HG03354 (cell line): ENCODE measurements at regions not wholly inside any gene's neighbourhood (a gene's known extent, or its start where the extent isn't known, plus 50 kb on each side); places are given as distances from the start of the nearest gene placed in this dataset.
"Not testable (repeated sequence)": the region's sequence is repeated elsewhere in the genome, so short reads cannot be mapped to it uniquely, and the experiment has no call there.

ENCODE experiments used
- ATAC-seq: cut with Tn5 transposase; IDR thresholded peaks from one replicate; pipeline ENCODE4 v1.9.1; 2021; ENCODE audit warnings: mild to moderate bottlenecking; ENCODE audit not compliant: unreplicated experiment, poor library complexity, severe bottlenecking

DNA sequence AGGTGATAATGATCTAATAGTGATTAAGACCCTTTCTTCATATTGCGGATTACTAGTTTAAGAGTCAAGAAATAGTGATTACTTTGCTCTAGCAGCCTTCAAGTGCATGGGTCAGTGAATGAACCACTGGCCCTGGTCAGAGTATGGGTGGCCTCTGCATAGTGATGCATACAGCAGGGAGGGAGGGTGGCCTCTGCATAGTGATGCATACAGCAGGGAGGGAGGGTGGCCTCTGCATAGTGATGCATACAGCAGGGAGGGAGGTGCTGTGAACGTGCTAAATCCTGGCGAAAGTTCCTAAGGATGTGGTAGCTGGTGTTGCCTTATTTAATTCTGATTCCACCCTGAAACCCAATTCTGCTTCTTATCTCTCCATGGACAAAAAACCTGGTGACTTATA is 246.7 kb upstream of the ARSJ start:
- no peak for ATAC-seq

DNA sequence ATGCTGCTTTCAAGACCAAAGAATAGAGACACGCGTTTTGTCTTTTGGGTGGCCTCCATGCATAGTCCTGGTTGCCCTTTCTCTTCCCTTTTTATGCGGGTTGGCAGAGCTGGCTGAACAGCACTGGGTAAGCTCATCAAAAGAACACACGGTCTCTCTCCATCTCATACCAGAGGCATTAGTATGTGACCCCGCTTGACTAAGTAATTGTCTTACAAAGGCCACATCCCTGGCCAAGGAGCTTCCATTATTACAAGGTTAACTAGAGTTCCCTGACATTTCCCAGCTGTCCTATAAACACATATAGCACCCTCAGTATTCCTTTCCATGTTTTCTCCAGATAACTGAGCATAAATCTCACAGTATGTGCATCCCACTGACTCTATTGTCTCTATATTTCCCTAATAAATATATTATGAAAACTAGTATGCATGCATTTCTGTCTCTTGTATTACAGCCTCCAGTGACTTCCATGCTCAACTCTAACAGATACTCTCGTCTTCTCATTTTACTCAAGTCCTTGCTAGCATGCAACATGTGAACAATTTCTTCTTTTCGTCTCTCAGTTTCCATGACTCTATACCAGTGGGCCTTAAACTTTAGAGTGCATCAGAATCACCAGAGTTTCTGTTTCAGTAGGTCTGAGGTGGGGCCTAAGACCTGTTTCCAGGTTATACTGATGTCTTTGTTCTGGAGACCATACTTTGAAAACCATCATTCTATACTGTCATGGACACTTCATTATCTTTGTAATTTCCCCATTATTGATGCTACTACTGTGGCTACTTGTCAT is 247.7 kb upstream of the ARSJ start:
- ATAC-seq = peak; percentile 99

DNA sequence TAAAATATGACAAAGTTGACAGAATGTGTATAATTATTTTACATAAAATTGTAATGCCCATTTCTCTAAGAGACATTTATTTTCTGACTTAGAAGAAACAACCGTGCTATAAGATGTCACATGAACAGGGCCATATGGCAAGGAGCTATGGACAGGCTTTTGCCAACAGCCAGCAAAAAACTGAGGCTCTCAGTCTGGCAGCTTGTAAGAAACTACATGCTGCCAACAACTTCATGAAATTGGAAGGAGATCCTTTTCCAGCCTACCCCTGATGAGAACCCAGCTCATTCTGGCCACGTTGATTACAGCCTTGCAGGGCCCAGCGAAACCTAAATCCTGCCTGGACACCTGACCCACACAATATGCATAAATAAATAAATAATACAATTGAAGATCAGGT is 250.3 kb upstream of the ARSJ start:
- no peak for ATAC-seq

DNA sequence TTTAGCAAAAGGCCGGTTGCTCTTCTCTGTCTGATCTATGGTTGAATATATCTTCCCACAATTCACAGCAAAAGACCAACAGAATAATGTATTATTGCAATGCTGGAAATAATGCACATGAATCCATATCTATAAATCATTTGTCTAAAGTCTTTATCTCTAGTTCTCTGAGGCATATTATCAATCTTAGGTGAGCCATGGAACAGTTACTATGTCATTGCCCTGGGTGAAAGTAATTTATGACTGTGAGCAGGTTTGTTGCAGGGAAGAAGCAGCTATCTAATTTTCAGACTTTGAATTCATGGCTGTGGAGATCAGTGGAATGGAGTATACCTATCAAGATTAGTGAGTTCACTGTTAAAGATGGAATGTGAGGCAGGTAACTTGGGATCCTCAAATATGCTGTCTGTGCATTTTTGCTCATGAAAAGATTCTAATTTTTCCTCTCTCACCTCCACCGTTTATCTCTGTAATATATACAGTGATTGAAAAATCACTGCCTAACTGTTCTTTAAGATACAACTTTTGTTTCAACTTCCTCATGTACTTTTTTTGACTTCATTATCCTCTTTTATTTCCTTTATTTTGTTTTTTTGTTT is 256.8 kb upstream of the ARSJ start:
- no peak for ATAC-seq

DNA sequence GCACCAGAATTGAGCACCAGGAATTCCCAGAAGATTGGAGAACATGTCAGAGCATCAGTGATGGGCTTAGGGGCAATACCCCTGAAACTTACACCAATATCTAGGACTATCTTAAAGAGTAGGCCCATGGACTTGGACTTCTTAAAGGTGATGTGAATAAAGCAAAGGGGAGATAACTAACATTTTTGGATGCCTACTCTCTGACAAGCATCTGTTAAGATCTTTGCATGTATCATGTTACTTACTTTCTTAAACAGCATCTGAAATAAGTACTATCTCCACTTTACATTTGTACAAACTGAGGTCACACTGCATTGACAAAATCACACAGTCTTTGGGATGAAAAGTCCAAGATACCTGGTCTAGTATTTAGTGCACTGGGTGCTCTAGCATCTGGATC is 258.6 kb upstream of the ARSJ start:
- no peak for ATAC-seq

DNA sequence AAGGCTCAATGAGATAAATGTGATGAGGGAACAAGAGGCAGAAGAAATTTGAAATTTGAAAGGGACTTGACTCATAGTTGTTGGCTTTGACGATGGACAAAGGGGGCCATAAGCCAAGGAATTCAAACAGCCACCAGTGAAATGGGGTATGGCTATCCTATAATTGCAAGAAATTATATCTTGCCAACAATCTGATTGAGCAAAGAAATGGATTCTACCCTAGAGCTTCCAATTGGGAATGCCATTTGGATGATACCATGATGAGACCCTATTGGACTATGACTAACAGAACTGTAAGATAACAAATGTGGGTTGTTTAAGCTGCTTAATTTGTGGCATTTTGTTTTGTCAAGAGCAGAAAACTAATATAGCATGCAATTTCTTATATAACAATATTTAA is 270.1 kb upstream of the ARSJ start:
- no peak for ATAC-seq

DNA sequence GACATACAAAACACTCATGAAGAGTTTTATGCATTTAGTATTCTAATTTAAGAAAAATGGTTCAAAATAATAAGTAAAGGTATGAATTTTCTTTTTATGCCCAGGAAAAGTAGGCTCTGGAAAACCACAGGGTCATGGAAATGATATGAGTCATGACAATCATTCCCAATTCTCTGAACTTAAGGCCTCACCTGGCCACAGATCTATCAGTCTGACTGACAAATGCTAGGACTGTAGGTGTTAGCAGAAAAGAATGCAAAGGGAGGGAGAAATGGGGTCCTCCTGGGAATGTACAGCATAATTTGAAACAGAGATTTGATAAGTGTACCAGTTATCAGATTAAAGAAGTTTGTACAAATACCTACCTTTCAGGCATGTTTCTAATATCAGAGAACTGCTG is 270.5 kb upstream of the ARSJ start:
- no peak for ATAC-seq

DNA sequence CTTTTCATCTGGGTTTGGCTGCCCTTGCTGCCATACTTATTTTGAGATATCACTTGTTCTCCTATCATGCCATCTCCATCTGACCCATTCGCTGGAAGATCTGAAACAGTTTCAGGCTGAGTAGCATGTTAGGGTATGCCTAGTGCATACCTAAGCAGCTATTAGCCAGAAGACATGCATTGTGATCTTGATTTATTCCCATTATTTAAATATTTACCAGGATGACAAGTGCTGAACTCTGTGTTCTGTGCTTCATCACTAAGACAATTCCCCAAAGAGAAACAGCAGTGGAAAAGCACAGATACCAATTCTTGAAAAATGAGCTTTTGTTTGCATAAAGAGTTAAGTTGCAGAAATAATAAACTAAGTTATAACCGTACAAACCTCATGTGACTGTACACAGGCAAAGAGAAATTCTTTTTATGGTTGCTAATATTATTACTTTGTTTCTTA is 271.0 kb upstream of the ARSJ start:
- no peak for ATAC-seq

DNA sequence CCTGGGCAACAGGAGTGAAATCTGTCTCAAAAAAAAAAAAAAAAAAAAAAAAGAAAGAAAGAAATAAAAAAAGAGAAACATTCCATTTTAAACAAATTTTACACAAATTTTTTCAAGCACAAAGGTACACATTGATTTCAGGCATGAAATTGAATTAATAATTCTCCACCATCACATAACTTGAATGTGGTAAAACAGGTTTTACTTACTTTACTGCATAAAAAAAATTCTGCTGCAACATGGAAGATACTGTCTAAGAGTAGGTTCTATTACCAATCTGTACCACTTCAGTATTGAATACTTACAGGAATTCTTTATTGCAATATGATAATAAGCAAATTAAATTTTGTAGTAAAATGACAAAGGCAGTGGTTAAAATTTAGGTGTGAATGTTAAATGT is 271.6 kb upstream of the ARSJ start:
- ATAC-seq = no peak

DNA sequence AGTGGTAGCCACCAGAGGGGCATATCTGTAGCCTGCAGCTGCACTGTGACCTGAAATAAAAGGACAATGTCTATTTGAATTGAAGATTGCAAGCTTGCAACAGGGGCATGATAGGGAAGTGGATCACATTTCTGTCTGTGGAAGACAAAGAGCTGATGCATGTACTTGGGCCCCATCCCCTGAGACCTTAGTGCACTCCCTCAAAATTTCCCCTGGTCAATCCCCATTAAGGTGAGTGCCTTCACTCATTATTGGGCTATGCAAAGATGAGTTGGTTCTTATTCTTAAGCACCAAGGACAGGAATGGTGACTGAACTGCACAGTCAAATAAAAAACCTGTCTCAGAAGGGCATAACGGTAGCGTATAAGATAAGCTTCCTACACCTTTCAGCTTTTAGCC is 273.1 kb upstream of the ARSJ start:
- no peak for ATAC-seq

DNA sequence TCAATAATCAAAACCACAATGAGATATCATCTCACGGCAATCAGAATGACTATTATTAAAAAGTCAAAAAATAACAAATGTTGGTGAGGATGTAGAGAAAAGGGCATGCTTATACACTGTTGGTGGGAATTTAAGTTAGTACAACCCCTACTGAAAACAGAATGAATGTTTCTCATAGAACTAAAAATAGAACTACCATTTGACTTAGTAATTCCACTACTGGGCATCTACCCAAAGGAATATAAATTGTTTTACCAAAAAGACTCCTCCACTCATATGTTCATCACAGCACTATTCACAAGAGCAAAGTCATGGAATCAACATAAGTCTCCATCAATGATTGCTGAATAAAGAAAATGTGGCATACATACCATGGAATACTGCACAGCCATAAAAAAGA is 278.1 kb upstream of the ARSJ start:
- ATAC-seq = no peak

DNA sequence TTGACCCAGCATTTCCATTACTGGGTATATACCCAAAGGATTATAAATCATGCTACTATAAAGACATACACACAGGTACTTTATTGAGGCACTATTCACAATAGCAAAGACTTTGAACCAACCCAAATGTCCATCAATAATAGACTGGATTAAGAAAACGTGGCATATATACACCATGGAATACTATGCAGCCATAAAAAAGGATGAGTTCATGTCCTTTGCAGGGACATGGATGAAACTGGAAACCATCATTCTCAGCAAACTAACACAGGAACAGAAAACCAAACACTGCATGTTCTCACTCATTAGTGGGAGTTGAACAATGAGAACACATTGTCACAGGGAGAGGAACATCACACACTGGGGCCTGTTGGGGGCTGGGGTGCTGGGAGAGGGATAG is 283.0 kb upstream of the ARSJ start:
- not testable (repeated sequence) for ATAC-seq

DNA sequence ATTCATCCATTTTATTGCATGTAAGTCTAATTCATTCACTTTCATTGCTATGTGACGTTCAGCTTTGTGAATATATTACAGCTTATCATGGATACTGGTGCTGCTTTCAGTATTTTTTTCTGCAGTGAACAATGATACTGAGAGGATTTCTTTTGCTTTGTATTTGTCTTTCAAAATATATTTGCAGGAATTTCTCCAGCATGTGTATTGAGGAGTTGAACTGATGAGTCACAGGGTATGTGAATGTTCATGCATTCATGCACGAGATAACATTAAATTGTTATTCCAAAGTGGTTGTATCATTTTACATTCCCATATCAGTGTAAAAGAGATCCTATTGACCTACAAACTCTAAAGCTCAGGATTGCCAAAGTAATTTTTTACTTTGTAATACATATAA is 283.8 kb upstream of the ARSJ start:
- ATAC-seq = no peak

DNA sequence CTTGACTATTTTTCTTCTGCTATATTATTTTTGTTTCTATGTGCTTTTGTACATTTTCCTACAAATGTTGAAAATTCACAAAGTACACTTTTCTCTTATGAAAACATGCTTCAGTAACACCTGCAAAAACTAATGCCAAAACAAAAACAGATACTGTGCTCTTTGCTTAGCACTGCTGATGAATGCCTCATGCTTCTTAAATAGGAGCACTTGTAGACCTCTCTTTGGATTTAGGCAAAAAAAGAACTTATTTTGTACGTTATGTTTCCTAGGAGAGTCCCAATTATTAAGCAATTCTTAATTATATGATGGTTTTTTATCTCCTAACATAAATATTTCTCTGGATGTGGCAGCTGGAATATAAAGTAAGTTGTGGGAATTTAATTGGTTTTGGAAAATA is 285.0 kb upstream of the ARSJ start:
- no peak for ATAC-seq

DNA sequence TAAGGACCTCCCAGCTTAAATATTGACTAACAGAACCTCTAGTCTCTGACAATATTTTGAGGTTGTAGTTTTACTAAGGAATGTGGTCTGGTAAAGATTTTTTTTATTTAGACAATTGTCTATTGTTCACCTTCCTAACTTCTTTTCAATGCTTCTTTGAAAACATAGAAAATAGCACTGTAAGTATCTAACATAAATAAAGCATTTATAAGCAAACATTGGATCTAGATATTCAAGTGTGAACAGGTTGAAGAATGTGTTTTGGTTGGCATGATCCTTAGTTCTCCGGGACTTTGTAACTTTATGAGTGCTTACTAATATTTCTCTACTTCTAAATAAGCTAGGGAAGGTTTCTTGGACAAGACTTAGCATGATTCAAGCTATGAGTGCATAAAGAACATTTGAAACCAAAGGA is 285.4 kb upstream of the ARSJ start:
- ATAC-seq = no peak

DNA sequence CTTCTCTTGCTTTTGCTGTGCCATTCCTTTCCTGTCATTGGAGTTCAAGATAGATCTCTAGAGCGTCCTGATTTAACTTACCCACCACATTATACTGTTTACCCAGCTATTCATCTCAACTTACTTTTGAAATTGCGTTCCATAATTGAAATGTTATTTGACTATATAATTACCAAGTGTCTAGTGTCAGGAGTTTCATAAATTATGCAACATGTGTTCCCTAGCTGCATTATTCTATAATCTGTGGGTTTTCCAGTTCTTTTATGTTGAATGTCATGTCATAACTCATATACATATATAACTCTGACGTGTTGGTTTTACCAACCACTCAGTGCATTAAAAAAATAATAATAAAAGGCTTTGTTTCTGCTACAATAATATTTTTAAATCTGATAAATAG is 285.9 kb upstream of the ARSJ start:
- ATAC-seq = no peak

DNA sequence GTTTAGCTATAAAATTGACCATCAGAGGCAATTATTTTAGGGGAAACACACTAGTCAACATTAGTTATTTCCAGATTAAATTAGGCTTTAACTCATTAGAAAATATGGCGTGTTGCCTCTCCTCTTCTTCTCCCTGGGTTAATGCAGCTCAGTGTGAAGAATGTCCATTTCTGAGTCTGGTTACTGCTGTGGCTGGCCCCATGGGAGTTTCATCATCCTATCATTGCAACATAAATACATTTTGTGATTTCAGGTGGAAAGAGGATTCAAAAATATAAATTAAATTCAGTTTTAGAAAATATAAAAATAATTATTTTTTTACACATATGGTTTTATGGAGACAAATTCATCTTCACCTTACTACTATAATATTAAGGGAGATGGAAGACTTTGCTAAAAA is 288.5 kb upstream of the ARSJ start:
- no peak for ATAC-seq

DNA sequence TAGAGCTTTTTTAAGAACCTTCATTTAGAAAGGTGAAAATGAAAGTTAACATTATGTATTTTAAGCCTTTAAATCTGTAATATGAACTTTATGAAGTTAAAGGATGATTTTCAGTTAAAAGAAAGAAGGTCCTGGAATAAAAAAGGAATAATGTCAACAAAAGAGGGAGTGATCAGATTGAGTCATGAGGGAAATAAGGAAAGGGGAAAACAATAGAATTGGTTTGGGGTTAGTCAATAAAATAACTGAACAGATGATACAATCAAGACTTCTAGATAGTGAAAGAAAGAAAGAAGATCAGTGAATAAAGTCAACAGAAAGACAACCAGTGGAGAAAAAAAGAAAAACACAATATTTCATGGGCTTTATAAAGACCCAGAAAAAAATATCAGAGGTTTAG is 291.6 kb upstream of the ARSJ start:
- no peak for ATAC-seq

DNA sequence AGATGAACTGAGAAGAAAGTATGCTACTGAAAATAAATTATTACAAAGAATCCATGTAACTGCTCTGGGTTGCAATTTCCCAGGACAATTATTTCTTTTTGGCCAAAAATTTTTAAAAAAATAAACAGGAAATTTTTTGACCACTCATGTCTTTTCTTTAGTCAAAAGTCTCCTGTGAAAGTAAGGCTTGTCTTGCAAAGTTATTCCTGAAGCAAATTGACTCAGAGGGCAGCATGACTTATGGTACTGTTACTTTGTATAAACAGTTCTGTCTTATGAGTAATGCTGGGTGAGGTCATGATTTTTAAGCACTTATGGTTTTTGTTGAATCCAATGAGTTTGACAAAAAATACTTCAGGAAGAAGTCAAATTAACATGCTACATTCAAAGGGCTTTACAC is 292.8 kb upstream of the ARSJ start:
- ATAC-seq = no peak

DNA sequence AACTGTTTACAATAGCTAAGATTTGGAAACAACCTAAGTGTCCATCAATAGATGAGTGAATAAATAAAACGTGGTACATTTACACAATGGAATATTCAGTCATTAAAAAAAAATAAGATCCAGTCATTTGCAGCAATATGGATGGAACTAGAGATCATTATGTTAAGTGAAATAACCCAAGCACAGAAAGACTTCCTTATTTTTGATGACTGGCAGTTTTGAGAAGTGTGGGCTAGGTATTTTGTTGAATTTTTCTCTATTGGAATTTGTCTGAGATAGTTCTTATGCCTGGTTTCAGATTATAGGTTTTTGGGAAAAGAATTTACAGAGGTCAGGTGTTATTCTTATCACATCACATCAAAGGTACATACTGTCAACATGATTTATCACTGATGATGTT is 293.8 kb upstream of the ARSJ start:
- ATAC-seq = no peak

DNA sequence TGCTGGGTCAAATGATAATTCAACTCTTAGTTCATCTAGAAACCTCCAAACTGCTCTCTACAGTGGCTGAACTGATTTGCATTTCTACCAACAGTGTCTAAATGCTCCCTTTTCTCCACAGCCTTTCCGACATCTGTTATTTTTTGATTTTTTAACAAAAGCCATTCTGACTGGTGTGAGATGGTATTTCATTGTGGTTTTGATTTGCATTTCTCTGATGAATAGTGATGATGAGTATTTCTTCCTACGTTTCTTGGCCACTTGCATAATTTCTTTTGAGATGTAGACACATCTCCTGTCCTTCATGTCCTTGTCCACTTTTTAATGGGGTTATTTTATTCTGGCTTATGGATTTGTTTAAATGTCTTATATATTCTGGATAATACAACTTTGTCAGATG is 298.2 kb upstream of the ARSJ start:
- ATAC-seq = no peak

DNA sequence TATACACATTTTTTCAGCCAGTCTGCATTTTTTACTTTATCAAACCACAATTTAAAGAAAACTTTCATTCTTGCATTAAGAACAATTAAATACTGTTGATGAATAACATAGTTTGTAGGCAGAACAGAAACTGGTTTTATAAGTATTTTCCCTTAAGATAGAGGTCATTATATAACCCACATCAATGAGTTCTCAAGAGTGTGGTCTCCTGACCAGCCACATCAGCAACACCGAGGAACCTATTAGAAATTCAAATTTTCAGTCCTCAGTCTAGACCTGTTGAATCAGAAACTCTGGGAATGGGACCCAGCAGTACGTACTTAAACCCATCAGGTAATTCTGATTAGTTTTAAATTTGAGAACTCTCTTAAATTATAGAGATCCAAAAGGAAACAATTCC is 299.6 kb upstream of the ARSJ start:
- ATAC-seq = no peak
